Body of pancreas (tissue), 4 donors: ENCODE measurements at regions not wholly inside any gene's neighbourhood (a gene's known extent, or its start where the extent isn't known, plus 50 kb on each side); places are given as distances from the start of the nearest gene placed in this dataset.

ENCODE experiments used
- POLR2A ChIP-seq, 3 donors: fragments of 450-650 bp; IDR thresholded peaks; one replicate each; pipeline ENCODE4 v1.6.1; 2016; ENCODE audit warnings: antibody characterized with exemption in 3 of 3, mild to moderate bottlenecking in 2 of 3
- TF ChIP-seq, protein P1 (sequence below), 7 experiments: fragments of 450-650 bp in 4 of 7; fragments of 200-600 bp in 3 of 7; sonication (generic) in 3 of 7; IDR thresholded peaks; one replicate each; pipeline ENCODE4 v1.5.1; 2016 to 2019; ENCODE audit warnings: antibody characterized with exemption in 7 of 7

DNA sequence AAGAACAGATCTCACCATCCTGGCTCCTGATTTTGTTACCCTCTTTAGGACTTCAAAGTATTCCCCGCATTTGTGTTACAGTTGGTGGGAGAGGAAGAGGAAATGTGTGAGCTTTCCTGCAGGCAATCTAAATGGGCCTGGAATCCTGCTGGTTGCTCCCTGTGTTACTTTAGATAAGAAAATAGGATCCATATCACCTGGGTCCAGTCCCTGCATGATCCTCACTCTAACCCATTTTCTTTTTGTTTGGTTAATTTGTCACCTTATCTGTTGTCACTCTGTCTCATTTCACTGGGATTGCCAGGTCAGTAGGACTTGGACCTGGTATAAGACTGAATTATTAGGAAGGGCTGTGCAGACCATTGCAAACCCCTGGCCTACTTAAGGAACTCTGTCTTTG lies 175.9 kb upstream of the GJE1 start:
- TF ChIP-seq, protein P1, sequence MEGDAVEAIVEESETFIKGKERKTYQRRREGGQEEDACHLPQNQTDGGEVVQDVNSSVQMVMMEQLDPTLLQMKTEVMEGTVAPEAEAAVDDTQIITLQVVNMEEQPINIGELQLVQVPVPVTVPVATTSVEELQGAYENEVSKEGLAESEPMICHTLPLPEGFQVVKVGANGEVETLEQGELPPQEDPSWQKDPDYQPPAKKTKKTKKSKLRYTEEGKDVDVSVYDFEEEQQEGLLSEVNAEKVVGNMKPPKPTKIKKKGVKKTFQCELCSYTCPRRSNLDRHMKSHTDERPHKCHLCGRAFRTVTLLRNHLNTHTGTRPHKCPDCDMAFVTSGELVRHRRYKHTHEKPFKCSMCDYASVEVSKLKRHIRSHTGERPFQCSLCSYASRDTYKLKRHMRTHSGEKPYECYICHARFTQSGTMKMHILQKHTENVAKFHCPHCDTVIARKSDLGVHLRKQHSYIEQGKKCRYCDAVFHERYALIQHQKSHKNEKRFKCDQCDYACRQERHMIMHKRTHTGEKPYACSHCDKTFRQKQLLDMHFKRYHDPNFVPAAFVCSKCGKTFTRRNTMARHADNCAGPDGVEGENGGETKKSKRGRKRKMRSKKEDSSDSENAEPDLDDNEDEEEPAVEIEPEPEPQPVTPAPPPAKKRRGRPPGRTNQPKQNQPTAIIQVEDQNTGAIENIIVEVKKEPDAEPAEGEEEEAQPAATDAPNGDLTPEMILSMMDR (IDR thresholded peaks at IDR 0.05), result no peak
- no peak for TF ChIP-seq POLR2A (IDR thresholded peaks at IDR 0.05)
